Prostate gland (tissue), 2 donors: ENCODE measurements at regions not wholly inside any gene's neighbourhood (a gene's known extent, or its start where the extent isn't known, plus 50 kb on each side); places are given as distances from the start of the nearest gene placed in this dataset.

ENCODE experiments used
- CTCF ChIP-seq, 4 experiments: fragments of 200-600 bp in 2 of 4; fragments of 450-650 bp in 2 of 4; sonication (generic) in 2 of 4; IDR thresholded peaks; 1 replicate in 3 of 4; 2 replicates in 1 of 4; pipeline ENCODE4 v1.5.1; 2016 to 2019; ENCODE audit warnings: antibody characterized with exemption in 4 of 4, mild to moderate bottlenecking in 2 of 4, moderate library complexity in 2 of 4
- POLR2A ChIP-seq: fragments of 450-650 bp; IDR thresholded peaks from one replicate; pipeline ENCODE4 v1.6.1; 2016; ENCODE audit warnings: antibody characterized with exemption, mild to moderate bottlenecking
- POLR2AphosphoS5 ChIP-seq: sonication (generic); formaldehyde crosslinking; IDR thresholded peaks from one replicate; pipeline ENCODE4 v1.6.1; 2017; ENCODE audit warnings: antibody characterized with exemption

- no peak for TF ChIP-seq CTCF (IDR thresholded peaks at IDR 0.05)
- no peak for TF ChIP-seq POLR2AphosphoS5
- TF ChIP-seq POLR2A = no peak
These were observed 226.0 kb upstream of the PTGER4 start for GRCh38 chr5:40453689-40454088.
